ENCODE measurements at regions not wholly inside any gene's neighbourhood (a gene's known extent, or its start where the extent isn't known, plus 50 kb on each side); places are given as distances from the start of the nearest gene placed in this dataset.
"Not testable (repeated sequence)": the region's sequence is repeated elsewhere in the genome, so short reads cannot be mapped to it uniquely, and the experiment has no call there.

DNA sequence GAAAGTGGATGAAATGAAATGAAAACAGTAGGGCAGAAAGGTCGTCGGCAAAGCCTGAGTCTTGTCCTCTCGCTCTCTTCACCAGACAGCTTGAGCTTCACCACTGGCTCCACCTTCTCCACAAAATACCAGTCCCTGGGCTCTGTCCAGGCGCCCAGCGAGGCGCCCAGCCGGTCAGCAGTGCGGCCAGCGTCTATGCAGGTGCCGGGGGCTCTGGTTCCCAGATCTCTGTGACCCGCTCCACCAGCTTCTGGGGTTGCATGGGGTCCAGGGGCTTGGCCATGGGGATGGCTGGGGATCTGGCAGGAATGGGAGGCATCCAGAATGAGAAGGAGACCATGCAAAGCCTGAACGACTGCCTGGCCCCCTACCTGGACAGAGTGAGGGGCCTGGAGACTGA is 600.5 kb upstream of the ZP4 start:
- DNase-seq = no peak

- DNase-seq = peak; percentile 7
Observed at GRCh38 chr1:238489006-238489405, 598.3 kb upstream of the ZP4 start.

DNA sequence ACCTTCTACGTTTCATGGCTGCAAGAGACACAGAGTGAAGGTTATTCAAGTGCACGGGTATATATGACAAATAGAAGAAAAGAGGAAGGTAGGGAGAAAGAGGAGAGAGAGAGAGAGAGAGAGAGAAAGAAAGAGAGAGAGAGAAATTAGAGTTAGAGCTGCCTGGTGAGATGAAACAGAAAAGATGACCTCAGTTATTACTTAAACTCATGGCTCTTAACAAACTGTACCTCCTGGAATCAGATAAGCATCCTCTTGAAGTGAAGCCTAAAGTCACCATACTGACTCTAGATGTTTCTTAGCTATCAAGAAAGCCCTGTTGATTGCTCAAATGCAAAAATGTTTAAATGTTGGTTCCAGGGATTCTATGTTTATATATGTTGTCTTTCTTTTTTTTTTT is 597.7 kb upstream of the ZP4 start:
- DNase-seq = no peak

- DNase-seq = peak; percentile 78
Observed at GRCh38 chr1:238487931-238488330, 597.2 kb upstream of the ZP4 start.

- DNase-seq = peak; percentile 23
Observed at GRCh38 chr1:238485912-238486209, 595.1 kb upstream of the ZP4 start.

DNA sequence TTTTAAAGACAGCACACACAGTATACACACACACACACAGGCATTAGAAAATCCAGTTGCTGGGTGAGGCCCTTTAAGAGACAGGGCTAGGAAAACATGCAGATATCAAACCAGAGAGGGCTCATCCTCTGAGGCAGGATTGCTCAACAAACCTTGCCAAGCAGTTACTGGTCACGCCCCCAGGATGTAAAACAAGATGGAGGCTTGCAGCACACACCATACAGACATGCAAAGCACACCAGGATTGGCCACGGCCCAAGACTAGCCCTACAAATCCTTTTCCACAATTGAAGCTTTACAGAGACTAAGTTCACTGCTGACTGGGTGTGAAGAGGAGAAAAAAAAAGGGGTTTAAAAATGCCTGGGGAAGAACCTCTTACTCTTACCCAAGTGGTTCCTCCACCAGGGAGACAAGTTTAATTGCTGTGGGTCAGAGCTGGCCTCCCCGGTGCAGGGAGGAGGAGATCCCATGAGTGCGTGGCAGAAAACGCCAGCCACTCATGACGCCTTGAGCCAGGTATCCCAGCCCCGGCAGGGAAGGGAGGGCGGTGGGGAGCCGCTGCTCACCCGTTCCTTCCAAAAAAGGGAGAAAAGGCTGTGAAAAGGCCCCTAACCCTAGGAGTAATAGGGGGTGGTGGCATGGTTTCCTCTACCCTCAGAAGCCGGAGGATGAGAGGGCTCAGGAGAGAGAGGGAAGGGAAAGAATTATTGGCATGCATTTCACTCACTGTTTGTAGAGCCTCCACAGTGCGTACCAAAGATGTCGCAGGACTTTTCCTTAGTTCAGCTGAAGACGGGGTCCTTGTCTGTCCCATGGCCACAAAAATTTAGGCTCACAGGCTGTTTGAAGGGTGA is 594.6 kb upstream of the ZP4 start:
- peak; percentile 73 for DNase-seq

DNA sequence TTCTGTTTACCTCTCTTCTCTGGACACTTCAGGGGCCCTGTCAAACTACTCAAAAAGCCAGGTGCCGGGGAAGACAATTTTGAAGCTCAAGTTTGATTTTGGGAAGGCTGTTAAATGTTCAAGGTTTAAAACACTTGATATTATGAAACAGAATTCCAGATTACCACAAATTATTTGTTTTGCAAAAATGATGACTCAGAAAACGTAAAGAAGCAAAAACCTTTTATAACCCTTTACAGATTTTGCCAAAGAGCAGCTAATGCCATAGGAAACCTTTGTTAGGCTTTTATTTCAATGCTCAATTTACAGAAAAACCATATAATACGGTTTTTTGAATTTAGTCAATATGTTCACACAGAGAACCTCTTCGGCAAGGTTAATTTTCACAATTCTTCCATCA is 593.4 kb upstream of the ZP4 start:
- peak; percentile 50 for DNase-seq

DNA sequence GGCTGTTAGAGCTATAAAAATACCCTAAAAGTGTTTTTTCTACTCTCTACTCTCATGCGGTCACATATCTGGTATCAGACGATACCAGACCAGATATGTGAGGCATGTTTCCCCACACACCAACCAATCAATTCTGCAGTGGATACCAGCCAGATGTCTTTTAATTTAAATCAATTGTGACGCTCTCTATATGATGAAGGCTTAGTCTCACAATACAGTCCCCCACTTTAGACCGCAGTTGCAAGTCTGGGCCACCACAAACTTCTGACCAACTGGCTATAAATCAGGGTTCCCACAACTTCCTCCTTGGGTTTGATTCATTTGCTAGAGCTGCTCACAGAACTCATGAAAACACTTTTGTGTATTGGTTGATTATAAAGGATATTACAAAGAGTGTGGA is 586.1 kb upstream of the ZP4 start:
- DNase-seq = peak; percentile 44

GRCh38 chr1:238475712-238476111 is 585.0 kb upstream of the ZP4 start:
- no peak for DNase-seq

GRCh38 chr1:238474263-238474662 is 583.5 kb upstream of the ZP4 start:
- DNase-seq = no peak

GRCh38 chr1:238469146-238469631 is 578.5 kb upstream of the ZP4 start:
- DNase-seq = peak; percentile 21

DNA sequence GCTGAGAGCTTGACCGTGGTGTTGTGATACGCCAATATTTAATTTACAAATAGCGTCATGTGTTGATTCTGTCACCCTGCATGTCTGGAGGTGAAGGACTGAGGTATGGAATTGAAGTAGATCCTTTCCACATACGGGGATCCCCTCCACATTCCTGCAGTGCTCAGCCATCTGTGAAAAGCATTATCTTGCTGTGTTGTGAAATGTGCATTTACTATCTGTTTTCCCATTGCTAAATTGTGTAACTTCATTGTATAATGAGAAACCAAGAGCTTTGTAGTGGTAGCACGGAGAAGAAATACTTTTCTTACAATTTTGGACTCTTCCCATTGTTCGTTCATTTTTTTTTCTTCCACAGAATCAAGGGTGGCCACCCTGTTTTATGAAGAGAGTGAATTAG is 577.3 kb upstream of the ZP4 start:
- no peak for DNase-seq

GRCh38 chr1:238466459-238466858 is 575.7 kb upstream of the ZP4 start:
- peak; percentile 41 for DNase-seq

DNA sequence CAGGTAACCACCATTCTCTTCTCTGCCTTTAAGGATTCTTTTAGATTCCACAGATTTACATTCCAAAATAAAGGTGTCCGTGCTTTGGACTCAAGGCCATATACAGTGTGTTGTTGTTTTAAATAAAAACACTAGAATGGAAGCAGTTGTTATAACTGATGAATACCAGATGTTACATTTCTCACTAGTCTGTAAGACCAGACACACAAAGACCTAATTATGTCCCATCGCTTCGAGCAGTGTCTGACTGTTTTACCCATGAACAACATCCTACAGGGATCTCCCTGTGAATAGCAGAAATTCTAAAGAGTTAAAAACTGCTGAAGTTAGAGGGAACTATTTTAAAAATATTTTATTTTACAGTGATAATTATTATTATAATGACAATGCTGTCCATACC is 574.7 kb upstream of the ZP4 start:
- peak; percentile 66 for DNase-seq

- DNase-seq = no peak
Observed at GRCh38 chr1:238458899-238459298, 568.2 kb upstream of the ZP4 start.

DNA sequence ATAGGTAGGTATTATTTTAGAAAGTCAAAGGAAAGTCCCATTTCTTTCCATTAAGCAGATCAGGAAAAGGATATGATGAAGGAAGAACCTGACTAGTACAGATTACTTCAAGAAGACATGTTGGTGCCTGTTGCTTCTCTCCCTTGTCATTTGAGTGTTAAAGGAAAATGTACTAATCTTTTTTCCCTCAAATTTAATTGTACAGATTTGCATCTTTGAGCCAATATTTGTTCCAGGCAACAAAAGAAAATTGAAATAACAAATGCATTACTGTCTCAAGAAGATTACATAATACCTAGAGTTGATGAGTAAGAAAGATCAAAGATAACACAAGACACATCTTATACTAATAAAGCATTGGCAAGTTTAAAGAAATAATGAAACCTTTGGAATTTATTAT is 566.9 kb upstream of the ZP4 start:
- DNase-seq = peak; percentile 5

DNA sequence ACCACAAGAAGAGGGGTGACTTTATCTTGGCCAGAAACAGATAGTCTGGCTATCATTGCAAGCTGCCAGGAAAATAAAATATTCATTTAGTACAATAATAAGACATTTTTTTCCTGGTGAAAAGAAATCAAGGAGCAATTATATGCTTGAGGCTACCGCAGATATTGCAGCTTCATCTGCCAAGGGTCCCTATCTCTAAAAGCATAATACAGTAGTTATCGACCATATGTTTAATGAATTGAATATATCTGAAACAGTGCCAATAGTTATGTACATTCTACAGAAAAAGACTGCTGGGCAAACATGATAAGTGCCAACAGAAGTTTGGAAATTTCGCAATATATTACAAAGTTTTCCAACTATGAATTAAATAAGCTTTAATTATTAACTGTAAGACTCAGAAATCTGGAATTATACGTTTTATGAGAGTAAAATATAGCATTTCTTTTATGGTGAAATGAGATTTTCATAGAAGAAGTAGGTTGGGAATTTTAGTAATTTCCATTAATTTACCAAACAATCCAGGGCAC is 561.1 kb upstream of the ZP4 start:
- DNase-seq = no peak

GRCh38 chr1:238450976-238451375 is 560.3 kb upstream of the ZP4 start:
- peak; percentile 41 for DNase-seq

DNA sequence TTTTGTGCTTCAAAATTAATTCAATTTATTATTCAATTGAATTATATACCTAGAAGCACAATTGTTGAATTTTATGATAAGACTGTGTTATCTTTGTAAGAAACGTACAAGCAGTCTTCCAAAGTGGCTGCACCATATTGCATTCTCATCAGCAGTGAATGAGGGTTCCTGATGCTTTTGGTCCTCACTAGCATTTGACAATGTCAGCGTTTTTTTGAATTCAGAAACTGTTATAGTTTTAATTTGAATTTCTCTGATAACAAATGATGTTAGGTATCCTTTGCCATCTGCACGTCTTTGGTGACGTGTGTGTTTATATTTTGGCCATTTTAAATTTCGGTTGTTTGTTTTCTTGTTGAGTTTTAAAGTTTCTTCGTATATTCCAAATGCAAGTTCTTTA is 553.0 kb upstream of the ZP4 start:
- no peak for DNase-seq

DNA sequence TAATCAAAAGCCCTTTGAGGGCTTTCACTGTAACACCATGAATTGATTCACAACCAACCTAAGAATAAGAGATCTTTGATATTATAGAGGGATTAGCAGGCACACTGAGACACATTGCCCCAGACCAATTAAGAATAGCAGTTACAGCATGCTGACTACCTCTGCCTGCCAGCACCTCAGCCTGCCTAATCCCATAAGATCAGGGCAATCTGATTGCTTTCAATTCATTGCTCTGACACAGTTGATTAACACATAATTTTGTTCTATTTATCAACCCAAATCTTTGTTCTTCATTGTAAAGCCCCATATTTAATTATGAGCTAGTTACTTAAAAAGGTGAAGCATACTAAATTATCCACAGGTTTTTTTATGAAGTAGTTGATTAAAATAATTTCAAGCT is 548.8 kb upstream of the ZP4 start:
- no peak for DNase-seq

GRCh38 chr1:238438311-238439270 is 547.9 kb upstream of the ZP4 start:
- DNase-seq = no peak

GRCh38 chr1:238429703-238430102 is 539.0 kb upstream of the ZP4 start:
- not testable (repeated sequence) for DNase-seq

DNA sequence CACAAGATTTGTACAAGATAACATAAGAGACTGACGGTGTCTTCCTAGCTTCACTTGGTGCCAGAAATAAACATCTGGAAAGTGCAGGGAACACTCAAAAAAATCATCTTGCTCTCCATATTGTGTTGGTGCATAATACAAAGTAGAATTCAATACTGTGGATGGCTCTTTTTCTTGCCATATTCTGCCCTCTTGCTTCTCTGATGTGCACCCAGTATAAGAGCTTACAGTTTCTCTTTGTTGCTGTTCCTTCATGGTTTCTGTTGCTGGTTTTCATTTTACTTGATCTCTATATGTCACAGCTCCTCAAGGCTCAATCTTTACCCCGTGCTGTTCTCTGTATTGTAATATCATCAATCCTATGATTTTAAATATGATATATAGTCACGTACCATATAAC is 528.5 kb upstream of the ZP4 start:
- DNase-seq = no peak

DNA sequence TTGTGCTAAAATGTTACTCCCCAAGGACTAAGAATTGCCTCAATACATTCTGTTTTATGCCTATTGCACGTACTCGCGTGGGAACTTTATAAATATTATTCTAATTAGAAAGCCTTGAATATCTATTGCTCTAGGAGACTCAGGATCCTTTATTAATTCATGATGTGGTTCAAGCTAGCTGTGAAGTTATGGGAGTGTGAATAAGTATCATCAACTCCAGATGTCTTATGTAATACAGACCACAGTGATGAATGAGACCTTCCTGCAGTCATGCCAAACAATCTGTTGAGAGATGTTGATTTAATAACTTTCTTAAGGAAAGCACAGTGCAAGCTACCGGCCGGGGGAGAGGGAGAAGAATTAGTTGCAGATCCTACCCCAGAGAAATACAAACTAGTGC is 519.2 kb upstream of the ZP4 start:
- peak; percentile 93 for DNase-seq
